ENCODE measurements at regions not wholly inside any gene's neighbourhood (a gene's known extent, or its start where the extent isn't known, plus 50 kb on each side); places are given as distances from the start of the nearest gene placed in this dataset.

DNA sequence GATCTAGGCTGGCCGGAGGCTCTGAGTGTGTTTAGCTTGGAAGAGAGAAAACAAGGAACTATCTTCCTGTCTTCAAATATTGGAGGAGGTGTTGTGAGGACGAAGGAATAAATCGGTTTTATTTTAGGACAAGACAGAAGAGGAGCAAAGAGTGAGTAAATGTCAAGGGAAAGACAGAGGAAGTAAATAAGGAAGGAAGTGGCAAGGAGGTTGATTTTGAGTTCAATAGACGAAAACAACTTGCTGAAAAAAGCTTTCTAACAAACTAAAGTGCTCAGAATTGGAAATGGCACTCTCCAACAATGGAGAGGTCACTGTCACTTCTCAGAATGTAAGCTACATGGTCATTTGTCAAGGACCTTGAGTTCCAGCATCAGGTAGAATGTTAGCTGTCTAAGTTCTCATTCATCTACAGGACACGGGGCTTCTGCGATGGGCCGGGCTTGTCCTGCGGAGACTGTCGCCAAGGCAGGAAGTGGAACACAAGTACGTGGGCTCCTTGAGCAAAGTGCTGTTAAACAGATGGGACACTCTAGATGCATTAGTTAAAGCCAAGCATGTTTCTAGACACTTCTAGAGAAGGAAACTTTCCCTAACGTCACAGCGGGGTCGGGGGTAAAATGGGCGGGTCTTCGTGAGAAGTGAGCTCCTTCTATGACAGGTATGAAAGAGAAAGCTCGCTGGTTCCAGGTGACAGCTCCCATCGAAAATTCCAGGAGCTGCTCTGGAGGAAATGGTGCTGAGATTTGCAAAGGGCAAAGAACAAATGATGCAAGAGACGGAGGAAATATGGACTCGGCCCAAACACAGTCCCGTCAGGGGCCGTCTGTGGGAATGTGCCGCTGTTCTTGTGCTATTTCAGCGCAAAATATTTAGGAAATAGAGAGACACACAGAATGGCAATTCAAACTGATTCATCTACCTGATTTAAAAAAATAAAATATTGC lies 103.9 kb upstream of the UBL3 start:
- no peak for DNase-seq

DNA sequence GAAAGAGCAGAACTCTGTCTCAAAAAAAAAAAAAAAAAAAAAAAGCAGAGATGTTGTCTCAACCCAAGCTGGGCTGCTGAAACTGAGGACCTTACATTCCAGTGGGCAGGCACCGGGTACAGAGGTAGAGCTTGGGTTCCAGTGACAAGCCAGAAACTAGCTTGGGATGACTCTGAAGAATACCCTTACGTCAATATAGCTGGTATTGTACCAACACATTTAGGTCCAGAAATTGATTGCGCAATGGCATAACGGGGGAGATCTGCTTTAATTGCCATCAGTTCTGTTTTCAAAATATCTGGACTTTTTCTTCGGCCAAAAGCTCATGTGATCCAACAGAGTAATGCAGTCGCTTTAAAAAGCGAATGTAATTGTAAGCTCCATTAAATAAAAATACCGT lies 103.1 kb upstream of the UBL3 start:
- DNase-seq = no peak

DNA sequence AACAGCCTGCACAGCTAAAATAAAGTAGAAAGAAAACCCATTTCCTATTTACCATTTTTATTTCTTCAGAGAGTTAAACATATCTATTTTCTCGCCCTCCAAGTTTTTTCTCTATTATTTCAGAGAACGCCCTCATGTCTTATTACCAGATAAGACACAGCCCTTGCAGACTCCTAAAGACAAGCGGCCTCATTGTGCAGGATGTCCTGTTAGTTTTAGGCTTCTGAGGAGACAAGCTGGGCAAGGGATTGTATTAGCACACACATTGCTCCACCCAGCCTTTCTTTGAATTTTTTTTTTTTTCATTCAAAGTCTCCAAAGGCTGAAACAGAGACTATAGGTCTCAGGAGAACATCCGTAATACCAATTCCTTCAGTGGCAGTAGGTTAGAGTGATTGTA lies 101.8 kb upstream of the UBL3 start:
- no peak for DNase-seq

DNA sequence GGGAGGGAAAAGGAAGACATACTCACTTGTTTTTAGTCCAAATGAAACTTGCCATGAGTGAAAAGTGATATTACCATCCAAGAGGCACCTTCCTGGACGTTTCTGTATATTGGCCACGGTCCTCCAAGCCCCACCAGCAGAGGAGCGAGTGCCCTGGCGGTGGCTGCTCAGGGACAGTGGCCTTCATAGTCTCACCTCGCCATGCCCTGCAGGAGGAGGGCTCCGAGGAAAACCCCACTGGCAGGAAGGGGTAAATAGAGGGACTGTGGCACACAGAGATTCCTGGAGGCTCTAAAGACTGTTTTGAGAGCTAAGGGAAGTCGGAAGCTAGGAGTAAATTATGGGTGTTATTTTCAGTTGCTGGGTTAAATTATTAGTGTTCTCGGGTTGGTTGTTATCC lies 98.4 kb upstream of the UBL3 start:
- DNase-seq = no peak

DNA sequence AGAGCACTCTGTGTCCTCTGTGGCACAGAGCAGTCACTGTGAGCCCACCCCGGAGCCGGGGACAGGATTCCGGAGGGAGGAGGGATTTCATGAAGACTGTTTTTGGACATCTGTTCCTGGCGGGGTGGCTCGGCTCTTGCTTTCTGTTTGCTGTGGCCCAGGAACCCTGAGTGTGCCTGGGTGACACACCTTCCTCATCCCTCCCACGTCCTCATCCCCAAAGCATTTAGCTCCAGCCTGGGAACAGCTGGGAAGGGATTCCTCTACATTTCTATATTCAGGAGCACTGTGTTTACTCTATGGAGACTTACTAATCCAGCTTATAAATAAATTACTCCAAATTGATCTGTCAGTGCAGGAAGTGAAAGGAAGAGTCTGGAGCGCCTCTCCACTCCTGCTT lies 97.8 kb upstream of the UBL3 start:
- DNase-seq = no peak

DNA sequence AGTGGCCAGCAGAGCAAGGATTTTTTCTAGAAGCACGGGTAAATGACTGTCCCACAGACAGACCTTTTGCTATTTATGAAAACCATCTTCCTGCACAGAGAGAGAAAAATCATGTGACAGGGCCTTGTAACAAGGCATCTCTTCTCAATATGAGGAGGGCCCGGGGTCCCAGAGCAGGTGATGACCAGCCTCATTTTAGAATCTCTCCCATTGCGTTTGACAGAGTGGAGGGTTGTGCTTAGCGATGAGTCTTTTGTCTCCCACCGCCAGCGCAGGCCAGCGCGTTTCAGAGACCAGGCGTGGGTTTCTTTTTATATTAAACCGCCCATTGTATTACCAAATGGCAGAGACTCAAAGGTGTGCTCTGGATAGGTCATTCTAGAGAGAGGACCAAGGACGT lies 97.4 kb upstream of the UBL3 start:
- no peak for DNase-seq

DNA sequence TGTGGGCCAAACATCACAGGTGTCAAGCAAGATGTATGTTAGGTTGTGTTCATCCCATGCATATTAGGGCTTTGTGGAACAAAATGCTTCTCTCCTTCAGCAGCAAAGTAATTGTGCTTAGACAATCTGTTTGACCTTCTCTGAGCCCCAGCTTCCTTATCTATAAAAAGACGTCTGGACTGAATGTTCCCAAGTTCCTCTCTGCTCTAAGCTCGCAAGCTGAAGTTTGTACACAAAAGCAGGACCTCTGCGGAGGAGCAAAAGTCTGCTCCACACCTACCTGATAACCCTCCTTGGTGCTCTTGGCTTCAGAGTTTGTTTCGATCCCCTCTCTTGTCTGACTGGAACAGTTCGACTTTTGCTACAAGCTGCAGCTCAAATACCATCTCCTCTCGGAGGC lies 95.7 kb upstream of the UBL3 start:
- DNase-seq = no peak

DNA sequence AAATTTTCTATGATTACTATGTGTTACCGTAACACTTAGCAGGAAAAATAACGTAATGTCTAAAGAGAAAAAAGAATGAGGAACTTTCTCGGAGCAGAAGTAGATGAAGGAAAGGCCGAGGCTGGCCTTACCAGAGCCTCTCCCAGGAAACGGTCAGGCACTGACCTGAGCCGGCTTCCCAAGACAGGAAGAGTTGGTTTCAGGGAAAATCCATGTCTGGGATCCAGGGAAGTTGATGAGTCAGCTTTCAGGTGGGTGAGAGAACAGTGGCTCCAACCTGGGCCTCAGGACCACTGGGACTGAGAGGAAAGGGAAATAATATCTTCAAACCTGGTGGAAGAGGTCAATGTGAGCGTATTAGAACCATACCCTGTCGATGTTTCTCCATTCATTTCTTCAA lies 93.3 kb upstream of the UBL3 start:
- no peak for DNase-seq

DNA sequence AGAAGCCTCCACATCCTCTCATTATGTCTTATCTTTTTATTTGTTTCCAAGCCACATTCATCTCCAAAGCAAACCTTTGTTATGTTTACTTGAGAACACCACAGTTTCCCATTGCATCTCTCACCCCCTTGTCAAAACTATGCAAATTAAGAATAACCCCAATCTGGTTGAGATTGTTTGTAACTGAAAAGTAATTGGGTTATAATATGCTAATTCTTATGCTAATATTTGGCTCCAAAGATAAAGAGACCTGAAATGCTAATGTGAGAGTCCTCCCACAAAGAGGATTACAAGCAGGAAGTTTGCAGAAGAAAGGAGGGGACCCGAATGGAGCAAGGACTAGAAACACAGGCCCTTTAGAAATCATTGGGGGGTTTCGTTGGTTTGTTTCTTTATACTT lies 92.9 kb upstream of the UBL3 start:
- no peak for DNase-seq

DNA sequence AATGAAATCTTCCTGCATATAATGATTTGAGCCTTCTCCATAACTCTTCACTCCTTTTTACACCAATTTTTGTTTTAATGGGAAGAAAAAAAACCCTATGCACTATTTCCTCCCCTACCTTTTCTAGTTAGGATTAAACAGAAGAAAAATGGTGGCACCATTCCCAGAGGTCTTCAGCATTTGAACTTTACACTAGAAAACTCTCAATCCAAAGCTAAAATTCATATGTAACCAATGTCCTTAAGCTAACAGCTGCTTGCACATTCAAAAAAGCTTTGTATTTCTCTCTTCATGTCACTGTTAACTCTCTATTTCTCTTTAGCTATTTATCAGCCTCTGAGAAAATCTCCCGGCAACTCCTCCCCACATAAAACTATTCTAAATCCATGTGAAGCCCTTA lies 90.3 kb upstream of the UBL3 start:
- no peak for DNase-seq

DNA sequence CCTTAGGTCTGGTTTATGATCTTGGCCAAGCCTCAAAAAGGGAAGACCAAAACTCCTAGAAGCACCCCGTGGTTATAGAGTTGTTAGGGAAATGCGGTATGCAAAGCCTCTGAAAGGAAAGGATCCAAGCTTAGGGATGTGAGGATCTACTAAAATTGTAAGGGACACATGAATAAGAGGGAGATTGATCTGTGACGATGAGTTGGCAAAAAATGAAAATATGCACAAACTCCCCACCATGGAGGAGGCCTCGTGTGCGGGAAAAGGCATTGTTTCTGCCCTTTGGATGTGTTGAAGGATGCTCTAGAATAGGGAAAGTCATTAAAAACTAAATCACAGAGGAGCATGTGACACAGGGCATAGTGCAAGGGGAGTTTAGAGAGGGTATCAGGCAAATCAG lies 88.7 kb upstream of the UBL3 start:
- no peak for DNase-seq

DNA sequence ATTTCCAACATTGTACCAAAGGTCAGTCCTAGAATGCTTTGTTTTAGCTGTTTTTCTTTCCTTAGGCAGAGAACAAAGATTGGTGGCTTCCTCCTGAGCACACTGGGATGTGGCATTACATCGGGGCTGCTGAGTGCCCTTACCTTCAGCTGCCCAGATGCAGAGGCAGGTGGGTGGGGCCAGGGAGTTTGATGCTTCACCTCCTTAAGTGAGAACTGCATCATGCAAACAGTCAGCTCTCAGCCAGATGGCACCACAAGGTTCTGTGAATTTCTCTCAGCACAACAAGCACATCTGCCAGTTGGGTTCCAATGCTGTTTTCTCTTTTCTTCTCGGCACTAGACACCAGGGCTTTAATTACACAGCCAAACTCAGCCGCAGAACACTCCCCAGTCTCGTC lies 87.4 kb upstream of the UBL3 start:
- DNase-seq = no peak

DNA sequence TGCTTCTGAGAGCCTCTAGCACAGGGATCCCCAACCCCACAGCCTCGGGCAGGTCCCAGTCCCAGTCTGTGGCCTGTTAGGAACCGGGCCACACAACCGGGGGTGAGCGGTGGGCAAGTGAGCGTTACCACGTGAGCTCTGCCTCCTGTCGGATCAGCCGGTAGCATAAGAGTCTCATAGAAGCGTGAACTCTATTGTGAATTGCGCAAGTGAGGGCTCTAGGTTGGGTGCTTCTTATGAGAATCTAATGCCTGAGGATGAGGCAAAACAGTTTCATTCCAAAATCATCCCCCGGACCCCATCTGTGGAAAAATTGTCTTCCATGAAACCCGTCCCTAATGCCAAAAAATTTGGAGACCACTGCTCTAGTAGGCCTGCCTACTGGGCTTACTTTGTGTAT lies 87.0 kb upstream of the UBL3 start:
- DNase-seq = no peak

DNA sequence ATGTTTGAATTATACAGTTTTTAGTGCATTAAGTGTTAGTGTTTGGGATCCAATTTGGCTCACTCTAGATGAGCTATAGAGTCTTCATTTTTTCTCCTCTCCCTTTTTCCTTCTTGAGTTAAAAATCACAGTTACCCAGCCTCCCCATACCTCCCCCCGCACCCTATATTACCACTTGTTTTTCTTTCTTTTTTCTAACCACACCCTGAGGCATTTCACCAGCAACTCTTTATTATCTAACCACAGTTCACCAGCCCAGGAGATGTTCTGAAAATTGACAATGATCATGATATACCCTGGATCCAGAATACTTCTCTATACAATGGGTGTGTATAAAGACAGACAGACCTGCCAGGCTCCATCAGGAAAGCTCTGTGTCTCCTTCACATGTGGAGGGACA lies 86.5 kb upstream of the UBL3 start:
- no peak for DNase-seq

DNA sequence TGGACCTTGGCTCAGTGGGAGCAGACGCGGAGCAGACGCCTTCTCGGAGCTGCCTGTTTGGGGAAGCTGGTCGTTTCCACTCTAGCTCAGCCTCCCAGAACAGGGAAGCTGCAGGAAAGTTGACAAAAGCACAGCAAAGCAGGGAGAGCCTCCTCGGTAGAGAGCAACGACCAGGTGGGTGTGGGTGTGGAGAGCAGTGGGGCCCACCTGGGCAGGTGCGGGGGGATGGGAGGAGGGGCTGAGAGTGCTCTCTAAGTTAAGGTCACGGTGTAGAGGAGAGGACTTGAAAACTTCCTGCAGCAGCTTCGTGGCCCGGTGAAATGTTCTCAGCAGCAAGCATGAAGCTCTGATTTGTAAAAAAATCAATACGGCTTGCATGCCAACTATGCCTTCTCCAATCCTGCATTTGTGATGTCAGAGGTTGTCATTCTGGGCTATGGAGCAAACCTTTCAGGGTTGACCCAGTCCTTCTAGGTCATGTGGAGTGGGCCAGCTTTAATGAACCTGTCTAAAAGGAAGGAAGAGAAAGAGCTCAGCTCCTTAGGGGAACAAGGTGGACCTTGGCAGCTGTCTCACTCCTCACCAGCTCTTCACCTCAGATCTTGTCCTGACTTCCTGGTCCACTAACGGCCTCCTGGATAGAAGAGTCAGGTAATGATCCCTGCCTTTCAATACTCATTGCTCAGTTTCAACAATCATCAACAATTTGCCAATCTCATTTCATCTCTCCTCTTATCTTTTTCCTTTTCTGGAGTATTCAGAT lies 85.8 kb upstream of the UBL3 start:
- no peak for DNase-seq

DNA sequence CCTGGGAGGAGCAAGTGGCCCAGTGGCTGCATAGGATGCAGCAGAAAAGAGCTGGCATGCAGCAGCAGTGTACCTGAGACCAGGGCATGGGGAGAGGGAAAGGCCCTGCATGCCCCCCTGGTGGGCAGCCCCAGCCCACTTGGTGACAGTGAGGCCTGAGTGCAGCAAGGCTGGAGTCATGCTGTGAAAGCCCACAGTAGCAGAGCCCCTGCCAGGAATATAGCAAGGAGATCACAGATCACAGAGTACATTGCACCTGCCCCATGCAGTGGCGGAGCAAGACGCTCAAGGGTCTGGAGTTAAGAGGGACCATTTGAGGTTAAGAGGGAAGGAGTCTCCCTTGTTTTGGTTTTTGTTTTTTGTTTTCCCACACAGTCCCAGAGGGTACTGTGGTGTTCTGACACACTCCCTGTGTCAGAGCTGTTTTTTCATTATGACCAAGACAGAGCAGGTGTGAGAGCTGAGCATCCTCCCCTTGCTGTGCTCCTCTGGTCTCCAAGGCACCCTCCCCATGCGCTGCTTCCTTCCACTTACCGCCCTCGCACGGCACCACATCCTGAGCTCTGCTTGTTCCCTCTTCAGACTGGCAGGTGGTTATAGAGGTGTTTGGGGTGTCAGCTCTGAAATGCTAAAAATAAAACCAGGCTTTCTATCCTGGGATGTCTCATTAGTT lies 85.0 kb upstream of the UBL3 start:
- no peak for DNase-seq

DNA sequence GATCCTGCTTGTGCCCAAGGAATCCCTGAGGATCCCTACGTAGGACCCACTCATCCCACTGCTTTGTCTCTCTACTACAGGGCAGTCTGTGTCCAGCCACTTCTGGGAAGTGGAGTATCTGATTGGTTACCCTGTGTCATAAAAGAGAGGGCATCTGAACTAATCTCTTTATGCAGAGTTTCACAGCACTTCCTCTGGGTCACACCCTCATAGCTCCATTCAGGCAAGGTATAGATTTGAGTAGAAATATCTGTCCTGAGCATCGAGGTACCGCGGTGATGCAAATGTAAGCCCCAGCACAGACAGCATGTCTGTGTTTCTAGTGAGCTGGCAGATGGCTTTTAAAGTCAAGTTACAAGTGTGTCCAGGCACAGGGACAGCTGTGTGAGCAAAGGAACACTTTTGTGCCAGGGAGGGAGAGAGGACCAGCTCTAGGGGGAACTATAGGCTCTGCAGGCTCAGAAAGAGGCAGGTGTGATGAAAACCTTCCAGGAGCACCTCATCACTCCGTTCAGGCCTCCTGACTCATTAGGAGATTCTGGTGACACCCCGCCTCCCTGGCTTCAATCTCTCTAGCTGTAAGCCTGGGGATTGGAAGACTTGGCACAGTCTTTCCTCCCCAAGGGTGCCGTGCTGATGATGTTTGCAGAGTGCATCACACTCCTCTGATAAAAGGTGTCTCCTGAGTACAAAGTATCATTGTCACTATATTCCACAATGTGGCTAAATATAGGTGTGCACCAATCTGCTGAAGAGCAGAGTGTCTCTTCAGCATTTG lies 84.3 kb upstream of the UBL3 start:
- no peak for DNase-seq

DNA sequence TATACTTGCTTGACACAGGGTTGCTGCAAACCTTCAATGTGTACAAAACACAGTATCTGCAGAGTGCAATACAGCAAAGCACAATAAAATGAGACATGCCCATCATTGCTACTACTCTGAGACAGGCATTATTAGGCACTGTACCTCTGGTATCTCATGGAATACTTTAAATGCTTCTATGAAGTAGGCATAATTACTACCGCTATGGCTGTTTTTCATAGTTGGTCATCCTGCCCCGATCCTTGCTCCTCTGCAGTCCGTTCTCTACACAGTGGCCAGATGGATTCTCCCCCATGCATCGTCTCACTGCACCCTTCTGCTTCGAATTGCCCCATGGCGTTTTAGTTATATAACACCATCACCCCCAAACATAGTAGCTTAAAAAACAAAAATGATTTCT lies 83.0 kb upstream of the UBL3 start:
- DNase-seq = no peak

DNA sequence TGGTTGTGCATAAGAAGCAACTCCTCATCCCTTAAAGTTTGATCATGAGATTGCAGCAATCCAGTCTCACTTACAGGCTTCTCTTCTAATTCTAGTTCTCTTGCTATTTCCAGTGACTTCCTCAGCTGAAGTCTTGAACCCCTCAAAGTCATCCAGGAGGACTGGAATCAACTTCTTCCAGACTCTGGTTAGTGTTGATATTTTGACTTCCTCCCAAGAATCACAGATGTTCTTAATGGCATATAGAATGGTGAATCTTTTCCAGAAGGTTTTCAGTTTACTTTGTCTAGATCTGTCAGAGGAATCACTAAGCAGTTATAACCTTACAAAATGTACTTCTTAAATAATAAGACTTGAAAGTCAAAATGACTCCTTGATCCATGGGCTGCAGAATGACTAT lies 81.3 kb upstream of the UBL3 start:
- DNase-seq = no peak

DNA sequence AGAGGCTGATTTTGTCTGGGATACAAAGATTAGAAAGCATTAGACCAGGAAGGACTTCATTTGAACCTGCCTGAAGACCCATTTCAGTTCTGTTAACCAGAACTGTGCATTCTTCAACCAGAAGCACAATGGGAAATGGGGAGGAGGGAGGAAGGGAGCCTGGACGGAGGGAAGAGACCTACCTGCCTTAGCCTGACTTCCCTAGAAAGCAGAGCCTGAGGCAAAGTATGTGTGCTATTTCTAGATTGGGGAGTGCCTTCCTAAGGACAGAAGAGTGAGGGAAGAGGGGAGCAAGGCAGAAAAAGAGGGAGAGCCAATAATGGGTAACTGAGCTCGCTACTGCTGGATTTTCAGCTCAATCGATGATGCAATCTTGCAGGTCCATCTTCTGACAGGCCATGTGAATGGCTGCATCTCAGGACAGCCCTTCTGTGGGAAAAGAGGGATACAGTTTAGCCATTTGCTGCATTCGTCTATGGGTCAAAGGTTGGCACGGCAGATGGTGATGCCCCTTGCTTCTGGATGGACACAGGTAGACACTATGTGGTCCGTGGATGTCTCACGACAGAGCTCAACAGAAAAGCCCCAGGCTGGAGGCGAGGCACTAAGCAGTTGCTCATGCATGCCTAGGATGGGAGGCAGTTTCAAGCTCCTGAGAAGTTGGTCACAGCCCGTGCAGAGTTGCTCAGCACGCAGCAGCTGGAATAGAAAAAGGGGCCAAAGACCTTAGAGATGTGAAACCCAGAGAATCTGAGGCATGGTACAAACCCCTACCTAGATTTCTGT lies 78.8 kb upstream of the UBL3 start:
- no peak for DNase-seq

DNA sequence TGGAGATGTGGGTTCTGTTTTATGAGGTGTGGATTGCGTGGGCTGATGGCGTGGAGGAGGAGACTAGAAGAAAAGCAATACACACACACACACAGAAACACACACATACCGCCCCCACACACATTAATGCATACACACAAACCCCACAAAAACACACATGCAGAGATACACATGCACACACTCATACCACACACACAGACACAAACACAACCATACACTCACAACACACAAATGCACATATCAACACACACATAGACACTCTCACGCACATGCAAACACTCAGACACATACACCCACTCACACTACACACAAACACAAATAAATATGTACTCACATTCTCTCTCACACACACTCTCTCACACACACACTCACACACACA lies 75.7 kb upstream of the UBL3 start:
- no peak for DNase-seq

Data from right kidney (tissue), 1 donor.